K562 (cell line): ENCODE measurements at regions not wholly inside any gene's neighbourhood (a gene's known extent, or its start where the extent isn't known, plus 50 kb on each side); places are given as distances from the start of the nearest gene placed in this dataset.

Experiments
- ARID1B ChIP-seq: fragments of 450-650 bp; IDR thresholded peaks from 2 replicates; pipeline ENCODE4 v1.6.1; 2016; ENCODE audit warnings: antibody characterized with exemption, mild to moderate bottlenecking, inconsistent platforms
- CBX1 ChIP-seq: sonication (generic); IDR thresholded peaks from 2 replicates; pipeline ENCODE4 v1.6.1; 2016; ENCODE audit warnings: antibody characterized with exemption, low read depth, mild to moderate bottlenecking
- CBX3 ChIP-seq, 2 experiments: IDR thresholded peaks; 1 replicate in 1 of 2; 2 replicates in 1 of 2; pipeline ENCODE4 v1.6.1; 2012; ENCODE audit warnings: inconsistent platforms in 2 of 2, low read length in 2 of 2, borderline replicate concordance in 1 of 2, control low read depth in 1 of 2
- EGR1 ChIP-seq: fragments of 450-650 bp; conservative IDR thresholded peaks from 2 replicates; pipeline ENCODE4 v1.6.1; 2017; ENCODE audit warnings: mild to moderate bottlenecking
- EZH2 ChIP-seq: IDR thresholded peaks from 2 replicates; pipeline ENCODE4 v1.6.1; 2012; ENCODE audit warnings: low read depth, mild to moderate bottlenecking, inconsistent platforms, low read length, borderline replicate concordance
- GATAD2A ChIP-seq: fragments of 450-650 bp; IDR thresholded peaks from 2 replicates; pipeline ENCODE4 v1.6.1; 2017
- GATAD2B ChIP-seq: fragments of 450-650 bp; IDR thresholded peaks from 2 replicates; pipeline ENCODE4 v1.6.1; 2017; ENCODE audit warnings: mild to moderate bottlenecking, borderline replicate concordance
- HEY1 ChIP-seq: fragments of 250-450 bp; sonication (Bioruptor Pico); IDR thresholded peaks from 2 replicates; pipeline ENCODE4 v1.5.0; 2020; ENCODE audit warnings: mild to moderate bottlenecking, moderate library complexity, borderline replicate concordance
- MBD1 ChIP-seq: fragments of 250-450 bp; sonication (Bioruptor Pico); IDR thresholded peaks from 2 replicates; pipeline ENCODE4 v1.8.0; 2022; ENCODE audit warnings: inconsistent platforms
- MBD2 ChIP-seq: sonication (generic); IDR thresholded peaks from 2 replicates; pipeline ENCODE4 v1.6.1; 2016; ENCODE audit warnings: low read depth, borderline replicate concordance
- MEIS2 ChIP-seq: fragments of 450-650 bp; IDR thresholded peaks from 2 replicates; pipeline ENCODE4 v1.6.1; 2014; ENCODE audit warnings: mild to moderate bottlenecking; ENCODE audit not compliant: partially characterized antibody
- NFE2 ChIP-seq: IDR thresholded peaks from 2 replicates; pipeline ENCODE4 v1.6.1; 2014; ENCODE audit warnings: antibody characterized with exemption, low read depth
- NRF1 ChIP-seq, 2 experiments: fragments of 450-650 bp; IDR thresholded peaks in 1 of 2; conservative IDR thresholded peaks in 1 of 2; 2 replicates each; pipeline ENCODE4 v1.6.1; 2014; ENCODE audit warnings: mild to moderate bottlenecking in 2 of 2
- PCBP1 ChIP-seq: fragments of 200-400 bp; formaldehyde crosslinking; IDR thresholded peaks from 2 replicates; pipeline ENCODE4 v1.6.1; 2018; ENCODE audit warnings: mild to moderate bottlenecking, low read depth, low read length; ENCODE audit not compliant: poor library complexity, severe bottlenecking
- SAFB ChIP-seq: fragments of 200-400 bp; formaldehyde crosslinking; IDR thresholded peaks from 2 replicates; pipeline ENCODE4 v1.6.1; 2017; ENCODE audit warnings: low read depth, low read length, borderline replicate concordance
- SMAD4 ChIP-seq: fragments of 250-450 bp; sonication (Bioruptor Pico); conservative IDR thresholded peaks from 2 replicates; pipeline ENCODE4 v1.8.0; 2021; ENCODE audit warnings: inconsistent platforms, mild to moderate bottlenecking, moderate library complexity
- STAG1 ChIP-seq: sonication (generic); formaldehyde crosslinking; IDR thresholded peaks from 2 replicates; pipeline ENCODE4 v1.5.0; 2020; ENCODE audit warnings: missing genetic modification reagents, borderline replicate concordance
- THRAP3 ChIP-seq: fragments of 450-650 bp; IDR thresholded peaks from 2 replicates; pipeline ENCODE4 v1.6.1; 2016; ENCODE audit warnings: mild to moderate bottlenecking, inconsistent platforms, borderline replicate concordance
- ZNF644 ChIP-seq: fragments of 200-800 bp; sonication (Bioruptor generic); IDR thresholded peaks from 2 replicates; pipeline ENCODE4 v1.6.1; 2016; ENCODE audit warnings: low read depth, missing genetic modification characterization, missing compliant biosample characterization
- ZZZ3 ChIP-seq: fragments of 450-650 bp; IDR thresholded peaks from 2 replicates; pipeline ENCODE4 v1.6.1; 2016; ENCODE audit warnings: antibody characterized with exemption, mild to moderate bottlenecking, moderate library complexity
- TF ChIP-seq, protein P1 (sequence below): sonication (generic); formaldehyde crosslinking; IDR thresholded peaks from 2 replicates; pipeline ENCODE4 v1.9.0; 2022; ENCODE audit warnings: mild to moderate bottlenecking, missing genetic modification reagents
- TF ChIP-seq, protein P2 (sequence below): sonication (generic); formaldehyde crosslinking; IDR thresholded peaks from 2 replicates; pipeline ENCODE4 v1.8.0; 2023; ENCODE audit warnings: mild to moderate bottlenecking, missing genetic modification reagents
- TF ChIP-seq, protein P3 (sequence below): fragments of 250-450 bp; sonication (Bioruptor Pico); IDR thresholded peaks from 2 replicates; pipeline ENCODE4 v1.4.0; 2020; ENCODE audit warnings: mild to moderate bottlenecking, moderate library complexity

DNA sequence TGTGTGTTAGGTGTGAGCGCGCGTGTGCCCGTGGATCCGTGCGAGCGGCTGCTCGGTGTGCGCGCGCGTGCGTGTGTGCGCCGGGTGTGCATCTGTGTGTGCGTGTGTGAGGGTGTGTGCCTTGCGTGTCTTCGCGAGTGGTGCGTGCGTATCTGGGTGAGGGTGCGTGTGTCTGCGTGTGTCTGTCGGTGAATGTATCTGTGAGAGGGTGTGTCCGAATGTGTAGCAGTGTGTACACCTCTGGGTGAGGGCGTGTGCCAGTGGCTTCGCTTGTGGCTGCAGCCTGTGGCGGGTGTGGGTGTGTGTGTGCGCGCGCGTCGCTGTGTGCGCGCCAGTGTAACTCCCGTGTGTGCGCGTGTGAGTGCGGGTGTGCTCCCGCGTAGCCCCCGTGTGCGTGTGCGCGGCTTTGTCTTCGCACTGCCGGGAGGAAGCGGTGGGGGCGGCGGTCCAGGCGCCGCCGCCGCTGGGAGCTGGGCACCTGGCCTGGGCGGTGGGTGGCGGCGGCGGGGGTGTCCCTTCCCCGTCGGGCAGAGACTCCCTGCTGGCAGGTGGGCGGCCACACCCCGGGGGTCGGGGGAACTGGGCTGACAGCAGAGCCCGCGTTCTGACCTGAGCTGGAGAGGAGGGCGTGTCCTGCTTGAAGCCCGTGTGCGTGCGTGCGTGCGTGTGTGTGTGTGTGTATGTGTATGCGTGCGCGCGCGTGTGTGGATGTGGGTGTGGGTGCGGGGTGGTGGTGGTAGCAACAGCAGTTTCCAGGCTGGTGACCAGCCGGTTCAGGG is 61.3 kb upstream of the EPB41L1 start (continued):
- TF ChIP-seq ZNF644 (tag) (peak; percentile 95), MBD1 (CRISPR knock-in tag) (no peak), EGR1 (peak; percentile 47; the same call in 1 of the 2 replicates), STAG1 (CRISPR knock-in tag) (no peak; the same call in 1 of the 2 replicates), MEIS2 (no peak), SMAD4 (CRISPR knock-in tag) (peak; percentile 61), THRAP3 (no peak), GATAD2B (no peak), CBX3 (IDR thresholded peaks at IDR 0.05; ENCODE audit: borderline replicate concordance in 1 of 2, low read length in 2 of 2) (no peak), NFE2 (no peak), PCBP1 (no peak), EZH2 (no peak), NRF1 (conservative IDR thresholded peaks at IDR 0.05 in 1 of 2, IDR thresholded peaks at IDR 0.05 in 1 of 2) (peak; percentile 47 to 67), ZZZ3 (no peak), MBD2 (no peak), GATAD2A (peak; percentile 46; the same call in 1 of the 2 replicates), SAFB (no peak; the same call in 1 of the 2 replicates), CBX1 (no peak), ARID1B (no peak), HEY1 (CRISPR knock-in tag) (no peak)
- TF ChIP-seq, protein P1, sequence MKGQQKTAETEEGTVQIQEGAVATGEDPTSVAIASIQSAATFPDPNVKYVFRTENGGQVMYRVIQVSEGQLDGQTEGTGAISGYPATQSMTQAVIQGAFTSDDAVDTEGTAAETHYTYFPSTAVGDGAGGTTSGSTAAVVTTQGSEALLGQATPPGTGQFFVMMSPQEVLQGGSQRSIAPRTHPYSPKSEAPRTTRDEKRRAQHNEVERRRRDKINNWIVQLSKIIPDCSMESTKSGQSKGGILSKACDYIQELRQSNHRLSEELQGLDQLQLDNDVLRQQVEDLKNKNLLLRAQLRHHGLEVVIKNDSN (CRISPR knock-in tag), result no peak
- TF ChIP-seq, protein P2, sequence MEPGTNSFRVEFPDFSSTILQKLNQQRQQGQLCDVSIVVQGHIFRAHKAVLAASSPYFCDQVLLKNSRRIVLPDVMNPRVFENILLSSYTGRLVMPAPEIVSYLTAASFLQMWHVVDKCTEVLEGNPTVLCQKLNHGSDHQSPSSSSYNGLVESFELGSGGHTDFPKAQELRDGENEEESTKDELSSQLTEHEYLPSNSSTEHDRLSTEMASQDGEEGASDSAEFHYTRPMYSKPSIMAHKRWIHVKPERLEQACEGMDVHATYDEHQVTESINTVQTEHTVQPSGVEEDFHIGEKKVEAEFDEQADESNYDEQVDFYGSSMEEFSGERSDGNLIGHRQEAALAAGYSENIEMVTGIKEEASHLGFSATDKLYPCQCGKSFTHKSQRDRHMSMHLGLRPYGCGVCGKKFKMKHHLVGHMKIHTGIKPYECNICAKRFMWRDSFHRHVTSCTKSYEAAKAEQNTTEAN (CRISPR knock-in tag), result peak; percentile 99
- TF ChIP-seq, protein P3, sequence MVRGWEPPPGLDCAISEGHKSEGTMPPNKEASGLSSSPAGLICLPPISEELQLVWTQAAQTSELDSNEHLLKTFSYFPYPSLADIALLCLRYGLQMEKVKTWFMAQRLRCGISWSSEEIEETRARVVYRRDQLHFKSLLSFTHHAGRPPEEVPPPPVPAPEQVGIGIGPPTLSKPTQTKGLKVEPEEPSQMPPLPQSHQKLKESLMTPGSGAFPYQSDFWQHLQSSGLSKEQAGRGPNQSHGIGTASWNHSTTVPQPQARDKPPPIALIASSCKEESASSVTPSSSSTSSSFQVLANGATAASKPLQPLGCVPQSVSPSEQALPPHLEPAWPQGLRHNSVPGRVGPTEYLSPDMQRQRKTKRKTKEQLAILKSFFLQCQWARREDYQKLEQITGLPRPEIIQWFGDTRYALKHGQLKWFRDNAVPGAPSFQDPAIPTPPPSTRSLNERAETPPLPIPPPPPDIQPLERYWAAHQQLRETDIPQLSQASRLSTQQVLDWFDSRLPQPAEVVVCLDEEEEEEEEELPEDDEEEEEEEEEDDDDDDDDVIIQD (CRISPR knock-in tag), result no peak
